ENCODE measurements at regions not wholly inside any gene's neighbourhood (a gene's known extent, or its start where the extent isn't known, plus 50 kb on each side); places are given as distances from the start of the nearest gene placed in this dataset.

- CTCF ChIA-PET (ENCODE audit: low intra/inter-chr PET ratio), result interaction anchor here (0.6 kb wide), 1 partner anchor 50 kb away, joined by 3 read pairs; no protein-coding TSS in a partner anchor
- H3K36me3 ChIP-seq (ENCODE audit: control insufficient read depth, insufficient read depth, low read length), result no peaks in the 10 kb centered on the region
- BruUV-seq (replicated peaks), result no TSS peak
- TF ChIP-seq ZC3H4 (CRISPR knock-in tag; IDR thresholded peaks at IDR 0.05; ENCODE audit: borderline replicate concordance) (no peak), HOXB6 (CRISPR knock-in tag; IDR thresholded peaks at IDR 0.05; ENCODE audit: borderline replicate concordance) (no peak), HMBOX1 (IDR thresholded peaks at IDR 0.05) (no peak), CCAR2 (IDR thresholded peaks at IDR 0.05; ENCODE audit: low read depth, low read length) (no peak), FOXO4 (CRISPR knock-in tag; IDR thresholded peaks at IDR 0.05) (no peak), MEIS2 (IDR thresholded peaks at IDR 0.05; ENCODE audit: partially characterized antibody) (peak; percentile 56), ZBTB49 (CRISPR knock-in tag; IDR thresholded peaks at IDR 0.05; ENCODE audit: borderline replicate concordance) (no peak), ZNF778 (CRISPR knock-in tag; IDR thresholded peaks at IDR 0.05) (no peak), E2F6 (IDR thresholded peaks at IDR 0.05; ENCODE audit: borderline replicate concordance in 1 of 2, extremely low read depth in 1 of 2, insufficient read depth in 1 of 2, insufficient read length in 1 of 2, low read depth in 1 of 2, low read length in 1 of 2, poor library complexity in 1 of 2, severe bottlenecking in 1 of 2) (peak in 1 of 2 experiments; percentile 57), MIER1 (IDR thresholded peaks at IDR 0.05; ENCODE audit: low read depth) (no peak), C11orf30 (IDR thresholded peaks at IDR 0.05; ENCODE audit: low read depth) (no peak), ELF4 (CRISPR knock-in tag; IDR thresholded peaks at IDR 0.05) (no peak), RFX5 (IDR thresholded peaks at IDR 0.05; ENCODE audit: low read depth, low read length) (no peak), MXD1 (CRISPR knock-in tag; IDR thresholded peaks at IDR 0.05; ENCODE audit: borderline replicate concordance, poor library complexity, severe bottlenecking) (no peak)
Measured at GRCh38 chr1:165117482-165117881, 239.0 kb downstream of the LMX1A start.

More at GRCh38 chr1:165117482-165117881, 239.0 kb downstream of the LMX1A start:
- in situ Hi-C loops (cut with MboI), result no loop called here
- POLR2A ChIA-PET, result no interaction called here
- no peak overlapping the region for H3K27ac ChIP-seq (ENCODE audit: extremely low read depth, low read depth, low read length)
- no peaks in the 10 kb centered on the region for H3K9me3 ChIP-seq (replicated peaks; ENCODE audit: control insufficient read depth, insufficient read depth, low read depth, low read length)
- 1% methylated on average over 33 of the region's 33 CpGs for WGBS (ENCODE audit: insufficient coverage, low coverage, missing lambda C conversion rate)
- H3K9ac ChIP-seq (ENCODE audit: insufficient read depth in 1 of 2, low read depth in 2 of 2, low read length in 2 of 2), result no peak overlapping the region
- H2AFZ ChIP-seq (ENCODE audit: low read depth, low read length), result no peak overlapping the region
- no peak overlapping the region for H3K4me3 ChIP-seq
- FAIRE-seq, result no peak
- H3K9me1 ChIP-seq (ENCODE audit: control insufficient read depth, insufficient read depth, low read length), result no peaks in the 10 kb centered on the region
- H3K4me1 ChIP-seq (replicated peaks in 1 of 2; ENCODE audit: control insufficient read depth in 2 of 2, insufficient read depth in 2 of 2, low read length in 2 of 2), result peaks cover 0 to 3% of the 10 kb centered on the region in 2 experiments; a peak in 1 of 5 replicates
- DNase-seq (ENCODE audit: extremely low read depth in 1 of 4, low spot score in 3 of 4), result no peak
- peak; percentile 57 for ATAC-seq
- no peaks in the 10 kb centered on the region for H3K79me2 ChIP-seq (ENCODE audit: control insufficient read depth, insufficient read depth, low read length)
- no peaks in the 10 kb centered on the region for H4K20me1 ChIP-seq (replicated peaks; ENCODE audit: control insufficient read depth, insufficient read depth, low read length)
- peaks cover 3 to 13% of the 10 kb centered on the region in 2 experiments; a peak in 2 of 5 replicates for H3K27me3 ChIP-seq (ENCODE audit: control insufficient read depth in 2 of 2, insufficient read depth in 2 of 2, low read length in 2 of 2)
- intact Hi-C loops (cut with micrococcal nuclease), result no loop called here
- no peak overlapping the region for H3K4me2 ChIP-seq (ENCODE audit: insufficient read depth, low read length)
